ENCODE measurements at regions not wholly inside any gene's neighbourhood (a gene's known extent, or its start where the extent isn't known, plus 50 kb on each side); places are given as distances from the start of the nearest gene placed in this dataset.

DNA sequence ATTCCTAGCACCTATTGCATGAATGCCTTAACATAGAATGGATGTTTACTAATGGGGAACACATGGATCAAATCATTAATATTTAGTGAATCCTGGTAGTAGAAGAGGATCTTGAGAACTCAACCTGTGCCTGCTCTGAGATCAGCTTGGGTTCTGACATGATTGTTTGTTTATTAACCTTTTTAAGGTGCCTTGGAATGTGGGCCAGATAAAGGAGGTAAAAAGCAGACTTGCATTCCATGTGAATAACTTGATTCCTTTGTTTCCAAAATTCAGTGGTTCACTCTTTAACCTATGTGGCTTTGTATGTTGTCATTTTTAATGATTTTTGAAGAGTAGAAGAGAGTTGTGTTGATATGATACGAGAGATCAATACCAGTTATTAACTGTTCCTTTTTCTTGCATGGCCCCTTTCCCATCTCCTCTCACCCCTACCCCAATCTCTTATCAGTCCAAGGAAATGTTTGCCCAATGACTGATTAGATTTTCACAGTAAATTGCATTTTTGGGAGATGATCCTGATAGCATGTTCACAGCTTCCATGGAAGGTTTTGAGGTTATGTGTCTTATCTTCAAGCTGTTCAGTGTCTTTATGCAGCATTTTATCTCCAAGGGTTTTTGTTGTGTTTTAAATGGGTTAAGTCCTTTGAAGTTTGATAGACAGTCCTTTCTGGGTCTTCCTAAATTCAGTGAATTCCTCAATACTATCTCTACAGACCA lies 193.7 kb upstream of the FRMD6 start:
- TF ChIP-seq EZH2 (IDR thresholded peaks at IDR 0.05; ENCODE audit: low read depth, unreplicated experiment) (no peak), ZNF462 (CRISPR knock-in tag; IDR thresholded peaks at IDR 0.05) (no peak), POLR2AphosphoS5 (IDR thresholded peaks at IDR 0.05; ENCODE audit: low read depth) (no peak), JUNB (IDR thresholded peaks at IDR 0.05; ENCODE audit: unreplicated experiment) (no peak), ZNF114 (CRISPR knock-in tag; IDR thresholded peaks at IDR 0.05) (no peak), ETS1 (IDR thresholded peaks at IDR 0.05) (no peak), STAT1 (IDR thresholded peaks at IDR 0.05; ENCODE audit: unreplicated experiment) (no peak), ZNF331 (CRISPR knock-in tag; IDR thresholded peaks at IDR 0.05; ENCODE audit: low read depth) (no peak)
- Histone ChIP-seq H3K27ac (ENCODE audit: low read depth) (no peak overlapping the region), H3K27me3 (ENCODE audit: insufficient read depth) (no peaks in the 10 kb centered on the region), H3F3A (replicated peaks; ENCODE audit: low read depth) (no peaks in the 10 kb centered on the region), H4K20me1 (replicated peaks; ENCODE audit: insufficient read depth) (no peaks in the 10 kb centered on the region), H3K4me2 (no peak overlapping the region), H3K79me2 (replicated peaks; ENCODE audit: insufficient read depth) (no peaks in the 10 kb centered on the region), H3K9me2 (ENCODE audit: insufficient read depth) (peaks cover 5% of the 10 kb centered on the region; the same call in 1 of the 2 replicates), H3K4me1 (ENCODE audit: insufficient read depth) (no peaks in the 10 kb centered on the region), H2AFZ (no peak overlapping the region), H3K4me3 (no peak overlapping the region), H3K36me3 (ENCODE audit: insufficient read depth) (no peaks in the 10 kb centered on the region)
- Mint-ChIP-seq H3K27ac (no peak overlapping the region), H3K4me3 (no peak overlapping the region), H3K4me1 (no peaks in the 10 kb centered on the region), H3K36me3 (ENCODE audit: low read depth) (no peaks in the 10 kb centered on the region), H3K9me3 (no peaks in the 10 kb centered on the region), H3K27me3 (ENCODE audit: insufficient read depth, low read depth, poor library complexity) (peaks cover 2% of the 10 kb centered on the region)
- no peak for DNase-seq (ENCODE audit: low spot score)
- ATAC-seq, result no peak
